ENCODE measurements at regions not wholly inside any gene's neighbourhood (a gene's known extent, or its start where the extent isn't known, plus 50 kb on each side); places are given as distances from the start of the nearest gene placed in this dataset.

DNA sequence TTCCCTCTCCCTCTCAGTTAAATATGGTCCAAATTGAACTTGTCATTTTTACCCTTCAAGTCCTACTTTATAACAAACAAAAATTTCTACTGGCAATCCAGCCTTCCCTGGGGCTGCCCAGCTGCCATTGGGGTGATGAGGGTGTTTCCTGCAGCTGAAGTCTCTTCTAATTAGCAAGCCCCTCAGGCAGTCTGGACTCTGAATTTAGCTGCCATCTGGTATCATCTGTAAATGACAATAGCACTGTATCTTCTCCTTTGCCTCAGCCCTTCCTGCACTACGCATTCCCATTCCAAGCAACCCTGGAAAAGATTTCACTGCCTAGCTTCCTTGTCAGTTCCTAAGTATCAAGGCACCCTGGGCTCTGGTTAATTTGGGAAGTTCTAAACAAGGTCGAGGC, 331.1 kb upstream of the KLF12 start:
- TF ChIP-seq CEBPB (IDR thresholded peaks at IDR 0.05) = no peak
- TF ChIP-seq, protein P1, sequence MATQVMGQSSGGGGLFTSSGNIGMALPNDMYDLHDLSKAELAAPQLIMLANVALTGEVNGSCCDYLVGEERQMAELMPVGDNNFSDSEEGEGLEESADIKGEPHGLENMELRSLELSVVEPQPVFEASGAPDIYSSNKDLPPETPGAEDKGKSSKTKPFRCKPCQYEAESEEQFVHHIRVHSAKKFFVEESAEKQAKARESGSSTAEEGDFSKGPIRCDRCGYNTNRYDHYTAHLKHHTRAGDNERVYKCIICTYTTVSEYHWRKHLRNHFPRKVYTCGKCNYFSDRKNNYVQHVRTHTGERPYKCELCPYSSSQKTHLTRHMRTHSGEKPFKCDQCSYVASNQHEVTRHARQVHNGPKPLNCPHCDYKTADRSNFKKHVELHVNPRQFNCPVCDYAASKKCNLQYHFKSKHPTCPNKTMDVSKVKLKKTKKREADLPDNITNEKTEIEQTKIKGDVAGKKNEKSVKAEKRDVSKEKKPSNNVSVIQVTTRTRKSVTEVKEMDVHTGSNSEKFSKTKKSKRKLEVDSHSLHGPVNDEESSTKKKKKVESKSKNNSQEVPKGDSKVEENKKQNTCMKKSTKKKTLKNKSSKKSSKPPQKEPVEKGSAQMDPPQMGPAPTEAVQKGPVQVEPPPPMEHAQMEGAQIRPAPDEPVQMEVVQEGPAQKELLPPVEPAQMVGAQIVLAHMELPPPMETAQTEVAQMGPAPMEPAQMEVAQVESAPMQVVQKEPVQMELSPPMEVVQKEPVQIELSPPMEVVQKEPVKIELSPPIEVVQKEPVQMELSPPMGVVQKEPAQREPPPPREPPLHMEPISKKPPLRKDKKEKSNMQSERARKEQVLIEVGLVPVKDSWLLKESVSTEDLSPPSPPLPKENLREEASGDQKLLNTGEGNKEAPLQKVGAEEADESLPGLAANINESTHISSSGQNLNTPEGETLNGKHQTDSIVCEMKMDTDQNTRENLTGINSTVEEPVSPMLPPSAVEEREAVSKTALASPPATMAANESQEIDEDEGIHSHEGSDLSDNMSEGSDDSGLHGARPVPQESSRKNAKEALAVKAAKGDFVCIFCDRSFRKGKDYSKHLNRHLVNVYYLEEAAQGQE (IDR thresholded peaks at IDR 0.05; ENCODE audit: low read depth) = no peak
- TF ChIP-seq, protein P2, sequence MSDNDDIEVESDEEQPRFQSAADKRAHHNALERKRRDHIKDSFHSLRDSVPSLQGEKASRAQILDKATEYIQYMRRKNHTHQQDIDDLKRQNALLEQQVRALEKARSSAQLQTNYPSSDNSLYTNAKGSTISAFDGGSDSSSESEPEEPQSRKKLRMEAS (IDR thresholded peaks at IDR 0.05) = no peak
- TF ChIP-seq ZBTB7A (IDR thresholded peaks at IDR 0.05; ENCODE audit: low read depth) = no peak
- no peak for TF ChIP-seq EP300 (IDR thresholded peaks at IDR 0.05; ENCODE audit: borderline replicate concordance)
- no peak for TF ChIP-seq TAF1 (IDR thresholded peaks at IDR 0.05; ENCODE audit: low read depth)
- TF ChIP-seq EGR1 (IDR thresholded peaks at IDR 0.05) = no peak
- no peak for TF ChIP-seq TEAD4 (IDR thresholded peaks at IDR 0.05)
- no peak for TF ChIP-seq TCF12 (IDR thresholded peaks at IDR 0.05; ENCODE audit: low read depth)
- no peak for TF ChIP-seq RAD21 (IDR thresholded peaks at IDR 0.05; ENCODE audit: low read depth)
- no peak for TF ChIP-seq YY1 (IDR thresholded peaks at IDR 0.05; ENCODE audit: low read depth)
- no peak for TF ChIP-seq NFIC (IDR thresholded peaks at IDR 0.05)
- no peak for TF ChIP-seq FOXM1 (IDR thresholded peaks at IDR 0.05; ENCODE audit: borderline replicate concordance, low read depth)

Measured in Ishikawa (cell line).